ENCODE measurements at regions not wholly inside any gene's neighbourhood (a gene's known extent, or its start where the extent isn't known, plus 50 kb on each side); places are given as distances from the start of the nearest gene placed in this dataset.
"Not testable (repeated sequence)": the region's sequence is repeated elsewhere in the genome, so short reads cannot be mapped to it uniquely, and the experiment has no call there.

- DNase-seq = no peak
- no peak for ATAC-seq
- H3K27ac Mint-ChIP-seq = no peak overlapping the region
- TF ChIP-seq CTCF (IDR thresholded peaks at IDR 0.05) = no peak
- intact Hi-C loops (cut with micrococcal nuclease) = no loop called here
- ChIA-PET POLR2A (no interaction called here), CTCF (no interaction called here)
- H3K9me3 Mint-ChIP-seq = peaks cover 8% of the 10 kb centered on the region
- H3K4me3 Mint-ChIP-seq = no peak overlapping the region
- H3K4me1 Mint-ChIP-seq (ENCODE audit: low read depth) = no peaks in the 10 kb centered on the region
- no peaks in the 10 kb centered on the region for H3K36me3 Mint-ChIP-seq (ENCODE audit: low read depth)
- no peaks in the 10 kb centered on the region for H3K27me3 Mint-ChIP-seq
These were observed 248.1 kb downstream of the ASXL3 start for GRCh38 chr18:33826151-33826550.

GRCh38 chr18:33821503-33821902, 243.5 kb downstream of the ASXL3 start:
- H3K27ac Mint-ChIP-seq = no peak overlapping the region
- DNase-seq (no peak), ATAC-seq (no peak)
- H3K4me3 Mint-ChIP-seq = no peak overlapping the region
- TF ChIP-seq CTCF (IDR thresholded peaks at IDR 0.05) = no peak
- ChIA-PET POLR2A (no interaction called here), CTCF (no interaction called here)
- H3K9me3 Mint-ChIP-seq = peaks cover 13% of the 10 kb centered on the region
- H3K27me3 Mint-ChIP-seq = peaks cover 3% of the 10 kb centered on the region
- no peaks in the 10 kb centered on the region for H3K36me3 Mint-ChIP-seq (ENCODE audit: low read depth)
- H3K4me1 Mint-ChIP-seq (ENCODE audit: low read depth) = no peaks in the 10 kb centered on the region
- intact Hi-C loops (cut with micrococcal nuclease) = no loop called here

GRCh38 chr18:33820517-33821371, 242.7 kb downstream of the ASXL3 start:
- intact Hi-C loops (cut with micrococcal nuclease) = no loop called here
- TF ChIP-seq CTCF (IDR thresholded peaks at IDR 0.05) = no peak
- H3K9me3 Mint-ChIP-seq = peaks cover 13% of the 10 kb centered on the region
- CTCF ChIA-PET = no interaction called here
- DNase-seq (no peak), ATAC-seq (no peak)
- H3K4me3 Mint-ChIP-seq = no peak overlapping the region
- POLR2A ChIA-PET = no interaction called here
- H3K27ac Mint-ChIP-seq = no peak overlapping the region
- no peaks in the 10 kb centered on the region for H3K4me1 Mint-ChIP-seq (ENCODE audit: low read depth)
- H3K36me3 Mint-ChIP-seq (ENCODE audit: low read depth) = no peaks in the 10 kb centered on the region
- H3K27me3 Mint-ChIP-seq = peaks cover 3% of the 10 kb centered on the region

DNA sequence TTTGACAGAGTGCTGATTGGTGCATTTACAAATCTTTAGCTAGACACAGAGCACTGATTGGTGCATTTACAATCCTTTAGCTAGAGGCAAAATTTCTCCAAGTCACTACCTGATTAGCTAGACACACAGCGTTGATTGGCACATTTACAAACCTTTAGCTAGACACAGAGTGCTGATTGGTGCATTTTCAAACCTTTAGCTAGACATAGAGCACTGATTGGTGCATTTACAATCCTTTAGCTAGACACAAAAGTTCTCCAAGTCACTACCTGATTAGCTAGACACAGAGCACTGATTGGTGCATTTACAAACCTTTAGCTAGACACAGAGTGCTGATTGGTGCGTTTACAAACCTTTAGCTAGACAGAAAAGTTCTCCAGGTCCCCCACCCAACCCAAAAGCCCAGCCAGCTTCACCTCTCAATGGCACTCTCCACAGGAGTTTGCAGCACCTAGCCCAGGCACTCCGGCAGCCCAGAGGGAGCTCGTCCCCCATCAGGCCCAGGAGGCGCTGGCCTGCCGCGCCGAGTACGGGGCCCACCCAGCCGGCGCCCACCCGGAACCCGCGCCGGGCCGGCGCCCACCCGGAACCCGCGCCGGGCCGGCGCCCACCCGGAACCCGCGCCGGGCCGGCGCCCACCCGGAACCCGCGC, 241.8 kb downstream of the ASXL3 start:
- H3K36me3 Mint-ChIP-seq (ENCODE audit: low read depth); DNase-seq; H3K4me3 Mint-ChIP-seq; CTCF ChIA-PET; intact Hi-C loops (cut with micrococcal nuclease); POLR2A ChIA-PET; H3K27me3 Mint-ChIP-seq; H3K27ac Mint-ChIP-seq; ATAC-seq; H3K4me1 Mint-ChIP-seq (ENCODE audit: low read depth): not testable (repeated sequence)
- H3K9me3 Mint-ChIP-seq = peaks cover 13% of the 10 kb centered on the region

GRCh38 chr18:33818145-33818544, 240.1 kb downstream of the ASXL3 start:
- no peak for TF ChIP-seq CTCF (IDR thresholded peaks at IDR 0.05)
- DNase-seq (no peak), ATAC-seq (no peak)
- intact Hi-C loops (cut with micrococcal nuclease) = no loop called here
- Mint-ChIP-seq H3K27me3 (peaks cover 3% of the 10 kb centered on the region), H3K9me3 (peaks cover 7% of the 10 kb centered on the region), H3K4me1 (ENCODE audit: low read depth) (no peaks in the 10 kb centered on the region), H3K36me3 (ENCODE audit: low read depth) (no peaks in the 10 kb centered on the region), H3K4me3 (no peak overlapping the region), H3K27ac (no peak overlapping the region)
- POLR2A ChIA-PET = no interaction called here
- CTCF ChIA-PET = no interaction called here
